ENCODE measurements at regions not wholly inside any gene's neighbourhood (a gene's known extent, or its start where the extent isn't known, plus 50 kb on each side); places are given as distances from the start of the nearest gene placed in this dataset.

- H3K27ac ChIP-seq: no peak overlapping the region
- TF ChIP-seq EZH2phosphoT487 (IDR thresholded peaks at IDR 0.05; ENCODE audit: low read depth, severe bottlenecking, unreplicated experiment) (no peak), EZH2 (IDR thresholded peaks at IDR 0.05; ENCODE audit: borderline replicate concordance) (no peak)
- TF ChIP-seq, protein P1, sequence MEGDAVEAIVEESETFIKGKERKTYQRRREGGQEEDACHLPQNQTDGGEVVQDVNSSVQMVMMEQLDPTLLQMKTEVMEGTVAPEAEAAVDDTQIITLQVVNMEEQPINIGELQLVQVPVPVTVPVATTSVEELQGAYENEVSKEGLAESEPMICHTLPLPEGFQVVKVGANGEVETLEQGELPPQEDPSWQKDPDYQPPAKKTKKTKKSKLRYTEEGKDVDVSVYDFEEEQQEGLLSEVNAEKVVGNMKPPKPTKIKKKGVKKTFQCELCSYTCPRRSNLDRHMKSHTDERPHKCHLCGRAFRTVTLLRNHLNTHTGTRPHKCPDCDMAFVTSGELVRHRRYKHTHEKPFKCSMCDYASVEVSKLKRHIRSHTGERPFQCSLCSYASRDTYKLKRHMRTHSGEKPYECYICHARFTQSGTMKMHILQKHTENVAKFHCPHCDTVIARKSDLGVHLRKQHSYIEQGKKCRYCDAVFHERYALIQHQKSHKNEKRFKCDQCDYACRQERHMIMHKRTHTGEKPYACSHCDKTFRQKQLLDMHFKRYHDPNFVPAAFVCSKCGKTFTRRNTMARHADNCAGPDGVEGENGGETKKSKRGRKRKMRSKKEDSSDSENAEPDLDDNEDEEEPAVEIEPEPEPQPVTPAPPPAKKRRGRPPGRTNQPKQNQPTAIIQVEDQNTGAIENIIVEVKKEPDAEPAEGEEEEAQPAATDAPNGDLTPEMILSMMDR (IDR thresholded peaks at IDR 0.05; ENCODE audit: poor library complexity): no peak
- no peaks in the 10 kb centered on the region for H3K79me2 ChIP-seq
- no peaks in the 10 kb centered on the region for H3K27me3 ChIP-seq
- no peaks in the 10 kb centered on the region for H4K20me1 ChIP-seq (ENCODE audit: insufficient read depth, poor library complexity, severe bottlenecking)
- H3K4me3 ChIP-seq: no peak overlapping the region
- no peak overlapping the region for H2AFZ ChIP-seq
- no peaks in the 10 kb centered on the region for H3K36me3 ChIP-seq (replicated peaks; ENCODE audit: insufficient read depth, low read depth)
- H3K4me2 ChIP-seq: no peak overlapping the region
- WGBS (ENCODE audit: low lambda C conversion rate, missing lambda C conversion rate): 94% methylated on average over 10 of the region's 10 CpGs
- H3K4me1 ChIP-seq (ENCODE audit: insufficient read depth): no peaks in the 10 kb centered on the region
- no peak for DNase-seq (ENCODE audit: low spot score)
- no peaks in the 10 kb centered on the region for H3K9me2 ChIP-seq (replicated peaks; ENCODE audit: insufficient read depth)
- H3K9me3 ChIP-seq (ENCODE audit: low read depth): no peaks in the 10 kb centered on the region
Measured at GRCh38 chr15:38190501-38190900, 62.1 kb upstream of the SPRED1 start.

DNA sequence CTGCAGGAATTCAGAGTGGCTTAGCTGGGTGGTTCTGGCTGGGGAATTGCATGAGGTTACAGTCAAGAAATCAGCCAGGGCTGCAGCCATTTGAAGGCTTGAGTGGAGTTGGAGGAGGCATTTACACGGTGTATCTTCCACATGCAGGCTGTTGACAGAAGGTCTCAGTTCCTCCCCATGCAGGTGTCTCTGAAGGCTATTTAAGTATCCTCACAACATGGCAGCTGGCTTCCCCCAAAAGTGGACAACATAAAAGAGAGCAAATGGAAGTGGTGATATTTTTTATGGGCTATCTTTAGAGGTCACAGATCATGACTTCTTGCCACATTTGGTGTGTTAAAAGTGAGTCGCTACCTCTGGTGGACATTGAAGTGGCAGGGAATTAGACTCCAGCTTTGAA, 60.1 kb upstream of the SPRED1 start:
- Histone ChIP-seq H3K36me3 (replicated peaks; ENCODE audit: insufficient read depth, low read depth) (no peaks in the 10 kb centered on the region), H3K27me3 (no peaks in the 10 kb centered on the region), H3K27ac (no peak overlapping the region), H3K4me1 (ENCODE audit: insufficient read depth) (no peaks in the 10 kb centered on the region), H3K9me2 (replicated peaks; ENCODE audit: insufficient read depth) (no peaks in the 10 kb centered on the region), H4K20me1 (ENCODE audit: insufficient read depth, poor library complexity, severe bottlenecking) (no peaks in the 10 kb centered on the region), H2AFZ (no peak overlapping the region), H3K4me2 (no peak overlapping the region), H3K4me3 (no peak overlapping the region), H3K9me3 (ENCODE audit: low read depth) (no peaks in the 10 kb centered on the region), H3K79me2 (no peaks in the 10 kb centered on the region)
- TF ChIP-seq EZH2phosphoT487 (IDR thresholded peaks at IDR 0.05; ENCODE audit: low read depth, severe bottlenecking, unreplicated experiment): no peak
- no peak for TF ChIP-seq EZH2 (IDR thresholded peaks at IDR 0.05; ENCODE audit: borderline replicate concordance)
- TF ChIP-seq, protein P1 (IDR thresholded peaks at IDR 0.05; ENCODE audit: poor library complexity): no peak
- DNase-seq (ENCODE audit: low spot score): no peak
- 84% methylated on average over 2 of the region's 2 CpGs for WGBS (ENCODE audit: low lambda C conversion rate, missing lambda C conversion rate)

- DNase-seq (ENCODE audit: low spot score): no peak
- no peak for TF ChIP-seq EZH2 (IDR thresholded peaks at IDR 0.05; ENCODE audit: borderline replicate concordance)
- TF ChIP-seq EZH2phosphoT487 (IDR thresholded peaks at IDR 0.05; ENCODE audit: low read depth, severe bottlenecking, unreplicated experiment): no peak
- TF ChIP-seq, protein P1 (IDR thresholded peaks at IDR 0.05; ENCODE audit: poor library complexity): no peak
- Histone ChIP-seq H4K20me1 (ENCODE audit: insufficient read depth, poor library complexity, severe bottlenecking) (no peaks in the 10 kb centered on the region), H3K9me3 (ENCODE audit: low read depth) (no peaks in the 10 kb centered on the region), H3K4me3 (no peak overlapping the region), H3K27ac (no peak overlapping the region), H3K4me1 (ENCODE audit: insufficient read depth) (no peaks in the 10 kb centered on the region), H3K79me2 (no peaks in the 10 kb centered on the region), H3K36me3 (replicated peaks; ENCODE audit: insufficient read depth, low read depth) (no peaks in the 10 kb centered on the region), H3K27me3 (no peaks in the 10 kb centered on the region), H2AFZ (no peak overlapping the region), H3K4me2 (no peak overlapping the region), H3K9me2 (replicated peaks; ENCODE audit: insufficient read depth) (no peaks in the 10 kb centered on the region)
- WGBS (ENCODE audit: low lambda C conversion rate, missing lambda C conversion rate): 65% methylated on average over 1 of the region's 1 CpG
Measured at GRCh38 chr15:38193496-38193895, 59.1 kb upstream of the SPRED1 start.
